ENCODE measurements at regions not wholly inside any gene's neighbourhood (a gene's known extent, or its start where the extent isn't known, plus 50 kb on each side); places are given as distances from the start of the nearest gene placed in this dataset.

DNA sequence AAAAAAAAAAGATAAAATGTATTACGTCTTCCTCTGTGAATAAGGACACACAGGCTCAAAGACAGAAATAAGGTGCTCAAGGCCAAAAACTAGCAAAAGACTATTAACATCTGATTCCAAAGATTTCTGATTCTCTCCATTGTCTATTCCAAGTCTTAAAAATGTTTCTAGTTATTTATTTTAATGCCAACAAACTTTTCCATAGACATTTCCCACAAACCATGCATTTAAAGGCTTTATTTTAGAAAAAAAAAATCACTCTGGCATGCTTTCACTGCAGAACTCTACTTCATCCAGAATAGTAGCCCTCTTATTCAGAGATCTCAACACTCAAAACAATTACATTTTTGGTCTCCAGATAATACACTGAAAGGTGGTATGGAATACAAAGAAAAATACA is 545.0 kb upstream of the TENM3 start:
- Mint-ChIP-seq H3K27me3 (ENCODE audit: low read depth) (no peaks in the 10 kb centered on the region), H3K4me1 (ENCODE audit: low read depth) (no peaks in the 10 kb centered on the region), H3K9me3 (peaks cover 9% of the 10 kb centered on the region), H3K27ac (no peak overlapping the region), H3K36me3 (ENCODE audit: low read depth) (no peaks in the 10 kb centered on the region), H3K4me3 (ENCODE audit: low read depth) (no peak overlapping the region)
- intact Hi-C loops (cut with micrococcal nuclease), result no loop called here
- no peak for DNase-seq (ENCODE audit: low spot score)

DNA sequence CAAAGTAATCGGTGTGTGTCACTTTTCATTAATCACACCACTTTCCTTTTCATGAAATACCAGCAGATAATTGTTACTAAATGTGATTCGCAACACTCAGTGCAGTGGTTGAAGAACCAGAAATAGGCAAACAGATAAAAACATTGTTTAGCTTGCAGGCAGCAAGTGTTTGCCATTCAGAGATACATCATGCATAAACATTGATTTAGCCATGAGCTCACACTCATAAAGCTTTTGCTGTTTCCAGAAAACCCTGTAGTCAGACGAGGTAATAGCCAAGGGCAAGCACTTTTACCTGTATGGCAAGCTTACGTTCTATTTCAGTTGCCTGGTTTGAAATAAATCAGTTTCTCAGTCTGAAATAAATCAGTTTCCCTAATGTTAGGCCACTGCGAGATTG is 542.0 kb upstream of the TENM3 start:
- H3K27me3 Mint-ChIP-seq (ENCODE audit: low read depth), result no peaks in the 10 kb centered on the region
- DNase-seq (ENCODE audit: low spot score), result no peak
- H3K36me3 Mint-ChIP-seq (ENCODE audit: low read depth), result no peaks in the 10 kb centered on the region
- no peaks in the 10 kb centered on the region for H3K4me1 Mint-ChIP-seq (ENCODE audit: low read depth)
- intact Hi-C loops (cut with micrococcal nuclease), result no loop called here
- H3K9me3 Mint-ChIP-seq, result peaks cover 7% of the 10 kb centered on the region
- no peak overlapping the region for H3K4me3 Mint-ChIP-seq (ENCODE audit: low read depth)
- no peak overlapping the region for H3K27ac Mint-ChIP-seq

DNA sequence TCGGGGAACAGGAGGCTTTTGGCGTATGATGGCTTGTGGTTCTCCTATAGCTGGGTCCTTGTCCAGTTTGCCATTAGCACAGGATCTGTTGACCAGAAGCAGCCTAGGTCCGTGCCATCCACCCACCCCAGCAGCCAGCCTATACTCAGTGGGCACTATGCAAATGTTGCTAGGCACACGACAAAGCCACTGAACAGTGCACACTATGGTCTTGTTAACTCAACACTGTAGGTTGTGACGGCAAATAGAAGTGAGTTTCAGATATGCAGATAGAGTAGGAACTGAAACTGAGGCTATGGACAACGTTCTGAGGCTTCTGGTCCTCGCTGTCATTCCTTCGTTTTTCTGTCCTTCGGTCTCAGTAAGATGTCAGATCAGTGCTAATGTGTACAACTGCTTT is 541.3 kb upstream of the TENM3 start:
- no peak overlapping the region for H3K27ac Mint-ChIP-seq
- no peak overlapping the region for H3K4me3 Mint-ChIP-seq (ENCODE audit: low read depth)
- H3K36me3 Mint-ChIP-seq (ENCODE audit: low read depth), result no peaks in the 10 kb centered on the region
- no peak for DNase-seq (ENCODE audit: low spot score)
- H3K4me1 Mint-ChIP-seq (ENCODE audit: low read depth), result no peaks in the 10 kb centered on the region
- intact Hi-C loops (cut with micrococcal nuclease), result no loop called here
- H3K27me3 Mint-ChIP-seq (ENCODE audit: low read depth), result no peaks in the 10 kb centered on the region
- H3K9me3 Mint-ChIP-seq, result peaks cover 3% of the 10 kb centered on the region

DNA sequence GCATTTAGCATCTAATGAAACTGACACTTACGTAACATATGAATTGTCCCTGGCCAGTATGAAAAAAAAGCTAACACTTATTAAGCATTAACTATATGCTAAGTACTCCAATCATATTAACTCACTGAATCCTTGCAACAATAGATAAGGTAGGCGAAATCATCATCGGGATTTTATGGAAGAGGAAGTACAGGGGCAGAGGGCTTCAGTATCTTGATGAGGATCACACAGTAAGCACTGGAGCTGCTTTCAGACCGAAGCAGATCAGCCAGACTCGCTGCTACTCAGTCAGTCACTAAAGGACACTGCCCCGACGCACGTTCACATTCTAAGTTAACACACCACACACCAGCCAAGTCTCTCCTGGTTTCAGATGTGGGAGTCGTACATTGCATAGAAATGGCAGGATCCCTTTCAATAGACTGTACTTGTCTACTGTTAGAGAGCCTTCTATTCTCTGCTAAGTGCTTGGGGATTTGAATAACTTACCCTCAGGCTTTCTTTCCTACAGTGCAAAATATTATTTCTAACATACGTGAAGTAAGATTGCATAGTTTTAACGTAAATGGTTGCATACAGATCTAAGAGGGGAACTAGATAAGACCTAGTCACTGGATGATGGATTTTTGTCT is 540.2 kb upstream of the TENM3 start:
- H3K9me3 Mint-ChIP-seq, result peaks cover 3% of the 10 kb centered on the region
- no peak for DNase-seq (ENCODE audit: low spot score)
- H3K4me3 Mint-ChIP-seq (ENCODE audit: low read depth), result no peak overlapping the region
- H3K36me3 Mint-ChIP-seq (ENCODE audit: low read depth), result no peaks in the 10 kb centered on the region
- H3K4me1 Mint-ChIP-seq (ENCODE audit: low read depth), result no peaks in the 10 kb centered on the region
- no peak overlapping the region for H3K27ac Mint-ChIP-seq
- intact Hi-C loops (cut with micrococcal nuclease), result no loop called here
- H3K27me3 Mint-ChIP-seq (ENCODE audit: low read depth), result no peaks in the 10 kb centered on the region

DNA sequence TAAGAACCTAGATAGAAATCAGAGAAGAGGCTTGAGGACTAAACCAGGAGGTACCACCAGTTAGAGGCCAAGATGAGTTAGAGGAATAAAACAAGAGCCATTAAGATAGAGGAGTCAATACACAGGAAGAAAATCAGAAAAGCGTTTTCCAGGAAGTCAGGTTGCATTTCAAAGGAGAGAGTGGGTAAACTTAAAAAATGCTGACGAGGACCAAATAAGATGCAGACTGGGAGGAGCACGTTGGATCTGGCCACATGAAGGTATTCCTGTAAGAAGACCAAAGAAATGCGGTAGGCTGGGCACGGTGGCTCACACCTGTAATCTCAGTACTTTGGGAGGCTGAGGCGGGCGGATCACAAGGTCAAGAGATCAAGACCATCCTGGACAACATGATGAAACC is 533.1 kb upstream of the TENM3 start:
- Mint-ChIP-seq H3K9me3 (peaks cover 21% of the 10 kb centered on the region), H3K27me3 (ENCODE audit: low read depth) (no peaks in the 10 kb centered on the region), H3K27ac (no peak overlapping the region), H3K4me1 (ENCODE audit: low read depth) (no peaks in the 10 kb centered on the region), H3K4me3 (ENCODE audit: low read depth) (no peak overlapping the region), H3K36me3 (ENCODE audit: low read depth) (no peaks in the 10 kb centered on the region)
- intact Hi-C loops (cut with micrococcal nuclease), result no loop called here
- no peak for DNase-seq (ENCODE audit: low spot score)

DNA sequence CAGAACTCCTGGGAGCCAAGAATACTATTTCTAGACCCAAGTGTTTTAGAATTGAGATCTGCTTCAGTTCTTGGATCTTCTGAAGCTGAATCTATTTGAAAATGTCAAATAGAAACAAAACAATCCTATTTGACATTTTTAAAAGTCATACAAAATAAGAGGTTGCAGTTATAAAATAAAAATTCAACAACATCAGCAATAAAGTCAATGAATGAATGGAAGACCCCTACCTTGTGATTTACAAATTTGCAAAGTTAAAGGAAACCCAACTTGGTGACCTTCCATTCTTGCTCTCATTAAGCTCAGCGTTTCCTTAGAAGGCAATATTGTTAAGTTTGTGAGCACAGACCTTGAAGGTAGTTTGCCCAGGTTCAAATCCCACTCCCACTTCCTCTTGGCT is 531.8 kb upstream of the TENM3 start:
- no peak overlapping the region for H3K4me3 Mint-ChIP-seq (ENCODE audit: low read depth)
- DNase-seq (ENCODE audit: low spot score), result no peak
- no peak overlapping the region for H3K27ac Mint-ChIP-seq
- H3K27me3 Mint-ChIP-seq (ENCODE audit: low read depth), result no peaks in the 10 kb centered on the region
- intact Hi-C loops (cut with micrococcal nuclease), result no loop called here
- H3K9me3 Mint-ChIP-seq, result peaks cover 21% of the 10 kb centered on the region
- H3K4me1 Mint-ChIP-seq (ENCODE audit: low read depth), result no peaks in the 10 kb centered on the region
- H3K36me3 Mint-ChIP-seq (ENCODE audit: low read depth), result no peaks in the 10 kb centered on the region

DNA sequence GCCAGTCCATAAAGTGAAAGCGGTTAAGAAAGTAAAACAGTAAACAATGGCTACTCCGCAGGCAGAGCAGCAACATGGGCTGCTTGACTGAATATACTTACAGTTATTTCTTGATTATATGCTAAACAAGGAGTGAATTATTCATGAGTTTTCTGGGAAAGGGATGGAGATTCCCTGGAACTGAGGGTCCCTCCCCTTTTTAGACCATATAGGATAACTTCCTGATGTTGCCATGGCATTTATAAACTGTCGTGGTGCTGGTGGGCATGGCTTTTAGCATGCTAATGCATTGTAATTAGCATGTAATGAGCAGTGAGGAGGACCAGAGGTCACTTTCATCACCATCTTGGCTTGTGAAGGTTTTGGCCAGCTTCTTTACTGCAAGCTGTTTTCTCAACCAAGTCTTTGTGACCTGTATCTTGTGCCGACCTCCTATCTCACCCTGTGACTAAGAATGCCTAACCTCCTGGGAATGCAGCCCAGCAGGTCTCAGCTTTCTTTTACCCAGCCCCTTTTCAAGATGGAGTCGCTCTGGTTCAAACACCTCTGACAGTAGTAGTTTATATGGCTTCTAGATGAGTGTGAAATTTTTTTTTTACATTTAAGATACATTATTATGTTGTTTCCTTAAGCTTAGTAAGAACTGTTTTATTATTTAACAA is 514.8 kb upstream of the TENM3 start:
- no peak overlapping the region for H3K4me3 Mint-ChIP-seq (ENCODE audit: low read depth)
- H3K4me1 Mint-ChIP-seq (ENCODE audit: low read depth), result no peaks in the 10 kb centered on the region
- DNase-seq (ENCODE audit: low spot score), result no peak
- no peaks in the 10 kb centered on the region for H3K27me3 Mint-ChIP-seq (ENCODE audit: low read depth)
- intact Hi-C loops (cut with micrococcal nuclease), result no loop called here
- H3K9me3 Mint-ChIP-seq, result peaks cover 16% of the 10 kb centered on the region
- no peaks in the 10 kb centered on the region for H3K36me3 Mint-ChIP-seq (ENCODE audit: low read depth)
- no peak overlapping the region for H3K27ac Mint-ChIP-seq

DNA sequence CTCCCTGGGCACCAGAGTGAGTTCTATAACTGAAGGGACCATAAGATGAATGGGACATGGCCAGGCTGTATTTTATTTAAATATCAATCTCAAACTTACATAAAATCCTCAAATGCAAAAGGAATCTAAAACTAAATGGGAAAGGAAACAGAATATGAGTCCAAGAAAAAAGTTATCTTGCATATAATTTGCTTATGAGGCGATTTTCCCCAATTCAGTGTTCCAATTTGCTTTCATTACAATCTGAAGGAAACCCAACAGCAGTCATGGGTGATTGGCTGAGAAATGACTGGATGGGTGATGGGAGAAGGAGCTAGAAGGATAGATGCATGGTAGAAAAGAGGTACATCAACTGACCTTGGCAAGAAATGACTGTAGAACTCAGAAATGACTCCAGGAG is 511.3 kb upstream of the TENM3 start:
- no peaks in the 10 kb centered on the region for H3K4me1 Mint-ChIP-seq (ENCODE audit: low read depth)
- intact Hi-C loops (cut with micrococcal nuclease), result no loop called here
- no peak overlapping the region for H3K4me3 Mint-ChIP-seq (ENCODE audit: low read depth)
- no peaks in the 10 kb centered on the region for H3K36me3 Mint-ChIP-seq (ENCODE audit: low read depth)
- H3K27me3 Mint-ChIP-seq (ENCODE audit: low read depth), result no peaks in the 10 kb centered on the region
- peaks cover 8% of the 10 kb centered on the region for H3K9me3 Mint-ChIP-seq
- DNase-seq (ENCODE audit: low spot score), result no peak
- H3K27ac Mint-ChIP-seq, result no peak overlapping the region

DNA sequence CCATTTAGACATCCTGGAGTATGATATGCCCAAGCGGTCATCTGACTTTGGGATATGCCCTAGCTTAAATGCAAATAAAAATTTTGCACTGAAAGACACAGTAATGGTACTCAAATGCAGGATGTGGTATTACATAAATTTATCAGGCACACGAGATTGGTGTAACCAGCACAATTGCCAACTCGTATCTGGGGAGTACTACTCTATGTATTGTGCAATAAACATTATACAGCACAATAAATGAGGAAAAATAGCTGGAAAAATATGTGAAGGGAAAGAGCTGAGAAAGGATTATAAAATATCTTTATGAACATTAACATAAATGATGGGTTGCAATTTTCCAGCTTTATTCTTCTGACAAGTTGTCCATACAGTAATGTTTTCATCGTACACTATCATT is 505.5 kb upstream of the TENM3 start:
- peaks cover 13% of the 10 kb centered on the region for H3K9me3 Mint-ChIP-seq
- intact Hi-C loops (cut with micrococcal nuclease), result no loop called here
- H3K4me1 Mint-ChIP-seq (ENCODE audit: low read depth), result no peaks in the 10 kb centered on the region
- H3K36me3 Mint-ChIP-seq (ENCODE audit: low read depth), result no peaks in the 10 kb centered on the region
- DNase-seq (ENCODE audit: low spot score), result no peak
- H3K27me3 Mint-ChIP-seq (ENCODE audit: low read depth), result no peaks in the 10 kb centered on the region
- H3K4me3 Mint-ChIP-seq (ENCODE audit: low read depth), result no peak overlapping the region
- H3K27ac Mint-ChIP-seq, result no peak overlapping the region

DNA sequence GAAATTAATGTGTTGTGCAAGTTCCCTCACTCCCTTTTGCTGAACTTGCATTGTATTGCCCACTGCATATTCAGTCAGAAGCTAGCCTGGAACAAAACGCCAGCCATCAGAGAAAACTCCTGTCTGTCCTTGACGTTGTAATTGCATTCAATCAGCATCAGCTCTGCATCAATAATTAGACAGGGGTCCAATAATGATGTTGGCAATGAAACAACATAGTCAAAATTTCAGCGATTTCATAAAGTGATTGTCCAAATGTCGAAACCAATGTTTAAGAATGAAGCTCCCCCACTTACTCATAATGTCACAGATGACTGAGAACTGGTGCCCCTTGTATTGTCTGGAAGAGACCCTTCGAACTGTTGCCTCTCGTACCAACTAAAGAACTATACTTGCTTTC is 504.2 kb upstream of the TENM3 start:
- Mint-ChIP-seq H3K36me3 (ENCODE audit: low read depth) (no peaks in the 10 kb centered on the region), H3K27me3 (ENCODE audit: low read depth) (no peaks in the 10 kb centered on the region), H3K4me3 (ENCODE audit: low read depth) (no peak overlapping the region), H3K9me3 (peaks cover 13% of the 10 kb centered on the region), H3K4me1 (ENCODE audit: low read depth) (no peaks in the 10 kb centered on the region), H3K27ac (no peak overlapping the region)
- intact Hi-C loops (cut with micrococcal nuclease), result no loop called here
- no peak for DNase-seq (ENCODE audit: low spot score)

DNA sequence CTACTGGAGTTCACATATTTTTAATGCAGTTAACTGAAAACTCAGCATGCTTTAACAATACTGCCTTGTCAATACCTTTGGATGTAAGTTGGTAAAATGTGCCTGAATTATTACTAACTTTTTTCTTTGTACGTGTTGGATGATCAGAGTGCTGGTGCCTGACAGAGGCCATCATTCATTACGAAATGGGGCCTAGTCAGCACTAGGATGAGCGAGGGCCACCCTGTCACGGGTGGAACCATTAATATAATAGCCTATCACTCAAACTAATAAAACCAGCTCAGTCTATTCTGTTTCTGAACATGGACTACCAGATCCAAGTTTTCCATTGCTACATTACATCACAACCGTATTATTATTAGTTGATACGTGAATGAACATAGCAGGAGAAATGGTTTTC is 501.7 kb upstream of the TENM3 start:
- Mint-ChIP-seq H3K9me3 (peaks cover 13% of the 10 kb centered on the region), H3K4me3 (ENCODE audit: low read depth) (no peak overlapping the region), H3K27ac (no peak overlapping the region), H3K27me3 (ENCODE audit: low read depth) (no peaks in the 10 kb centered on the region), H3K4me1 (ENCODE audit: low read depth) (no peaks in the 10 kb centered on the region), H3K36me3 (ENCODE audit: low read depth) (no peaks in the 10 kb centered on the region)
- intact Hi-C loops (cut with micrococcal nuclease), result no loop called here
- no peak for DNase-seq (ENCODE audit: low spot score)

DNA sequence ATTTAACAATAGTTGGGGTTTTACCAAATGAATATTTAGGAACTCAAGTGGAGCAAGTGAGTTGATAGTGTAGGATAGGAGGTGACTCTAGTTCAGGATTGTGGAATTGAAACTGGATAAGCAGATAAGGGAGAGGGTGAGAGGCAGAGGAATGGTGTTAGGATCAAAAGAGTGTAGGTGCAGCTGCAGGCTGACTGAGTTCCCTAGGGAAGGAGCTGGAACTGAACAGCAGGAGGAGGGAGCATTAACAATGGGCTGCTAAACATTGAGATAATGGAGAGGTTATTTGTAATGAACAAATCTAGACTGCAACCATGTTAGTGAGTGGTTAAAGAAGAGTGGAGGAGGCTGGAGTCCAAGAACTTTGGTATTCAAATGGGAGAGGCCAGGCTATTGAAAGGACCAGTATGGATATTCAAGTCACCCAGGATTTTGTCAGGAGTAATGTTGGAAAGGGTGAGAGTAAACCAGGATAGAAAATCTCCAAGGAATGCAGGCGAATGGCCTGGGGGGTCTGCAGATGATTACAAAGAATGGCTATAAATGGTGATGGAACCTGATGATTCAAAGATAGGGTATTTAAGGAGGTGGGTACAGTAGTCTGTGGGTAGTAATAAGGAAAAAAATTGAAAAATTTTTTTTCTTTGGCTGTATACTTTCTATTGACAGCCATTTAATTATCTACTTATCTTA is 497.1 kb upstream of the TENM3 start:
- Mint-ChIP-seq H3K9me3 (peaks cover 2% of the 10 kb centered on the region), H3K27me3 (ENCODE audit: low read depth) (no peaks in the 10 kb centered on the region), H3K27ac (no peak overlapping the region), H3K36me3 (ENCODE audit: low read depth) (no peaks in the 10 kb centered on the region), H3K4me3 (ENCODE audit: low read depth) (no peak overlapping the region), H3K4me1 (ENCODE audit: low read depth) (no peaks in the 10 kb centered on the region)
- intact Hi-C loops (cut with micrococcal nuclease), result no loop called here
- DNase-seq (ENCODE audit: low spot score), result no peak

DNA sequence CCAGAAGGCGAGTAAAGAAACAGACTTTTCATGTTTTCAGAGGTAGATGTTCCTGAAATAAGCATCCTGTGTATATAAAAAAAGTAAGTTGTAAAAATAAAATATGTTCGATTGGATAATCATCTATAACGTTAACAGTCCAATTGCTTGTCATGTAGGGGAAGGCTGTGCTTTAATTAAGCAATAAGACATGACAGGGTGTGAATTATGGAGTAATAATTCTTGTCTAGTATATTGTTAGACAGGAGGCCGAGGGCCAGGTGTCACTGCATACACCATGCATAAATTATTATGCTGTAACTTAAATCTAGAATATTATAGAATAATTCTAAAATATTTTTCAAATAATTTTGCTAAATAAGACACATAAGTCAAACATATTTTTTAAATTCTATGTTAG is 494.6 kb upstream of the TENM3 start:
- intact Hi-C loops (cut with micrococcal nuclease), result no loop called here
- Mint-ChIP-seq H3K4me1 (ENCODE audit: low read depth) (no peaks in the 10 kb centered on the region), H3K36me3 (ENCODE audit: low read depth) (no peaks in the 10 kb centered on the region), H3K27ac (no peak overlapping the region), H3K27me3 (ENCODE audit: low read depth) (no peaks in the 10 kb centered on the region), H3K4me3 (ENCODE audit: low read depth) (no peak overlapping the region), H3K9me3 (no peaks in the 10 kb centered on the region)
- no peak for DNase-seq (ENCODE audit: low spot score)

All from activated T-helper 2 cell treated with anti-CD3 and anti-CD28 coated beads, Interferon-gamma antibody, Interleukin-2, Interleukin-4, amounts not matched to agents 10 μg/mL and 5 μg/mL and 100 μg/mL, durations not matched to agents 14 hours and 24 hours and 36 hours (primary cell).